ENCODE measurements at regions not wholly inside any gene's neighbourhood (a gene's known extent, or its start where the extent isn't known, plus 50 kb on each side); places are given as distances from the start of the nearest gene placed in this dataset.

DNA sequence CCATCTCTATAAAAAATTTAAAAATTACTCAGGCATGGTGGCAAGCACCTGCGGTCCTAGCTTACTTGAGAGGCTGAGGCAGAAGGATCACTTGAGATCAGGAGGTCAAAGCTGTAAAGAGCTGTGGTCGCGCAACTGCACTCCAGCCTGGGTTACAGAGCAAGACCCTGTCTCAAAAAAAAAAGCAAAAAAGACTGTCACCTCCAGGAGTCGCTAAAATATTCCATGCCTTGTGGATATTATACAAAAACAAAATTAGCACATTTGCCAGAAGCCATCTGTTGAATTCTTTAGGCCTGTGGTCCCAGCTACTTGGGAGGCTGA lies 87.0 kb upstream of the SDK1 start:
- no peak for TF ChIP-seq SMC3 (IDR thresholded peaks at IDR 0.05; ENCODE audit: low read depth, low read length)
- no peak for TF ChIP-seq RAD21 (IDR thresholded peaks at IDR 0.05; ENCODE audit: low read length)
- TF ChIP-seq, protein P1, sequence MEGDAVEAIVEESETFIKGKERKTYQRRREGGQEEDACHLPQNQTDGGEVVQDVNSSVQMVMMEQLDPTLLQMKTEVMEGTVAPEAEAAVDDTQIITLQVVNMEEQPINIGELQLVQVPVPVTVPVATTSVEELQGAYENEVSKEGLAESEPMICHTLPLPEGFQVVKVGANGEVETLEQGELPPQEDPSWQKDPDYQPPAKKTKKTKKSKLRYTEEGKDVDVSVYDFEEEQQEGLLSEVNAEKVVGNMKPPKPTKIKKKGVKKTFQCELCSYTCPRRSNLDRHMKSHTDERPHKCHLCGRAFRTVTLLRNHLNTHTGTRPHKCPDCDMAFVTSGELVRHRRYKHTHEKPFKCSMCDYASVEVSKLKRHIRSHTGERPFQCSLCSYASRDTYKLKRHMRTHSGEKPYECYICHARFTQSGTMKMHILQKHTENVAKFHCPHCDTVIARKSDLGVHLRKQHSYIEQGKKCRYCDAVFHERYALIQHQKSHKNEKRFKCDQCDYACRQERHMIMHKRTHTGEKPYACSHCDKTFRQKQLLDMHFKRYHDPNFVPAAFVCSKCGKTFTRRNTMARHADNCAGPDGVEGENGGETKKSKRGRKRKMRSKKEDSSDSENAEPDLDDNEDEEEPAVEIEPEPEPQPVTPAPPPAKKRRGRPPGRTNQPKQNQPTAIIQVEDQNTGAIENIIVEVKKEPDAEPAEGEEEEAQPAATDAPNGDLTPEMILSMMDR (conservative IDR thresholded peaks at IDR 0.05; ENCODE audit: low read depth, low read length): no peak
- no peak for TF ChIP-seq MAFK (IDR thresholded peaks at IDR 0.05; ENCODE audit: low read depth, low read length)
- TF ChIP-seq POLR2A (IDR thresholded peaks at IDR 0.05; ENCODE audit: low read depth, low read length): no peak
